AG20443 (cell line): ENCODE measurements at regions not wholly inside any gene's neighbourhood (a gene's known extent, or its start where the extent isn't known, plus 50 kb on each side); places are given as distances from the start of the nearest gene placed in this dataset.
"Not testable (repeated sequence)": the region's sequence is repeated elsewhere in the genome, so short reads cannot be mapped to it uniquely, and the experiment has no call there.

Source experiments
- DNase-seq: peaks from one replicate; pipeline ENCODE4 v3.0.0; 2012; ENCODE audit warnings: low spot score, mixed read lengths

DNA sequence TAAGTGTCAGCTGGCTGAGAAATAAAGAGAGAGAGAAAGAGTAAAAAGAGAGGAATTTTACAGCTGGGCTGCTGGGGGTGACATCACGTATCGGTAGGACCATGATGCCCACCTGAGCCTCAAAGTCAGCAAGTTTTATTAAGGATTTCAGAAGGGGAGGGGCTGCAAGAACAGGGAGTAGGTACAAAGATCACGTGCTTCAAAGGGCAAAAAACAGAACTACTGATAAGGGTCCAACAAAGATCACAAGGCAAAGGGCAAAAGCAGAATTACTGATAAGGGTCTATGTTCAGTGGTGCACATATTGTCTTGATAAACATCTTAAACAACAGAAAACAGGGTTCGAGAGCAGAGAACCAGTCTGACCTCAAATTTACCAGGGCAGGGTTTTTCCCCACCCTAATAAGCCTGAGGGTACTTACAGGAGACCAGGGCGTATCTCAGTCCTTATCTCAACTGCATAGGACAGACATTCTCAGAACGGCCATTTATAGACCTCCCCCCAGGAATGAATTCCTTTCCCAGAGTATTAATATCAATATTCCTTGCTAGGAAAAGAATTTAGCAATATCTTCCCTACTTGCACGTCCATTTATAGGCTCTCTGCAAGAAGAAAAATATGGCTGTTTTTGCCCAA is 128.3 kb upstream of the PZP start:
- not testable (repeated sequence) for DNase-seq

GRCh38 chr12:9335867-9336266 is 127.7 kb upstream of the PZP start:
- DNase-seq = no peak

DNA sequence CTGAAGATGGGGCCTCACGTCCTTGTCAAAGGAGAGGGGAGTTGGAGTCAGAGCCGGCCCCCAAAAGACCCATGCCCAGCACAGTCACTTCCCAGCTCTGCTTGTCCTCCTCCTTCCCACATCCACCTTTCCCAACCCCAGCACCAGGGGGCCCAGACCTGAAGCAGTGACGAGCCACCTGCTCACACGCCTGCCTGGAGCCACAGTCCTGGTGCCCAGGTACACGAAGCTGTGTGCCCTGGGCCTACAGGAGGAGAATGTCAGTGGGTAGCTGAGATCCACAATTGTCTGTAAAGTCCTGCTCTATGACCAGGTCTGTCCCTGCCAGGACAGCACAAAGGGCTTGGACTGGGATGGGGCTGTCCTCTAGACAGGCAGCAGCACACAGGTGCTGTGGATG is 126.8 kb upstream of the PZP start:
- no peak for DNase-seq

DNA sequence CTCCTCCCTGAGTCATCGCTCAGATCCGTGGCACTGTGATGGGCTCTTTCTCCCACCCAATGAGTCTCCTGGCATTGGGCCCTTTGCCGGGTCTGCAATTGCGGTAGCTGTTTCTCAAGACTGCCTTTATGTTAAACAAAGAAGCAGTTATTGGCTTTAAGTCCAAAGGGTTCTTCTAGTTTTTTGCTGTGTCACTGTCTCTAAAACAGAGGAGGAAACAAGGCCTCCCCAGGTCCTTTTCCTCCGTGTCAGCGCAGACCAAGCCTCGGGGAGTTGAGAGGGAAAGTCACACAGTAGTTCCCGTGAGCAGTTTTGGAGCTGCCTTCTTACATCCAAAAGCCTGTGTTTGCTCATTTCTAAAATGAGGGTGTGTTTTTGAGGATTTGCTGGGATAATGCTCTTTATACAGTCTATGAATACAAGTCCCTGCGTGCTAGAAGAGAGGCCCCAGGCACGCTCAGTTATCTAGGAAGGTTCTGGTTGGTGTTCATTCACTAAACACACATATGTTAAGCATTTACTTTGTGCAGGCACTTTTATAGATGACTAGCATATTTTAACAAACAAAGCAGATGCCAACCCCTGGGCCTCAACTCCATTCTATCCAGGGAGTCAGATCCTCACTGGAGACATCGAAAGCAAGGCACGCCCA is 126.0 kb upstream of the PZP start:
- no peak for DNase-seq

DNA sequence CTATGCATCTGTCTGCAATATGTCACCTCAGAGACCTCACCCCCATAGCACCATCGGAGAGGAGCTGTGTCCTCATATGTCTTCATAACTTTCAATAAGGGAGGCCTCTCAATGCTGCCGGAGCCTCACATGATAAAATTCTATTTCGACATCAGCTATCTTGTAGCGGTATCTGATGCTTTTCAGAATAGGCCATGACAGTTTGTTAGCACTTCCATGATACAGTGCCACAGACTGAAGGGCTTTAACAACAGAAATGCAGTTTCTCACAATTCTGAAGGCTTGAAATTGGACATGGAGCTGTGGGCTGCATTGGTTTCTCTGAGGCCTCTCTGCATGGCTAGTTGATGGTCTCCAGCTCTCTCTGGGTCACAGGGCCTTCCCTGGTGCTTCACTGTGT is 125.0 kb upstream of the PZP start:
- no peak for DNase-seq

- DNase-seq = no peak
Measured at GRCh38 chr12:9332564-9332963, 124.4 kb upstream of the PZP start.

DNA sequence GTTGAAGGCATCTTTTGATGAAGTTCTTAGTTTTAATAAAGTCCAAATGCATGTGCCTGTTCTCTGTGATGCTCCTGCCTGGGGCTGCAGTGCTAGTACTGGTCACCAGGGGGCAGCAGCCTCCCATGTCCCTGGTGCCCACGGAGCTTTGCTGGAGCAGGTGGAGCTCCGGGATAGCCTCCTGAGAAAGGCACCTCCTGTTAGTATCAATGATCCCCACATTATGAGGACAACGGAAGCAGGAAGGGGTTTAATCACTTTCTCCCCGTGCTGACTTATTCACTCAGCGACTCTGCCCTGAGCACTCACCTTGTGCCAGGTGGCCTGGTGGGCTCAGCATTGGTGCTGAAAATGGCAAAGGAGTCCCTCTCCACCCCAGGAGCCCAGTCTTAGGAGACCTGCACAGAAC is 123.0 kb upstream of the PZP start:
- peak; percentile 83 for DNase-seq

GRCh38 chr12:9329019-9329418 is 120.8 kb upstream of the PZP start:
- no peak for DNase-seq

DNA sequence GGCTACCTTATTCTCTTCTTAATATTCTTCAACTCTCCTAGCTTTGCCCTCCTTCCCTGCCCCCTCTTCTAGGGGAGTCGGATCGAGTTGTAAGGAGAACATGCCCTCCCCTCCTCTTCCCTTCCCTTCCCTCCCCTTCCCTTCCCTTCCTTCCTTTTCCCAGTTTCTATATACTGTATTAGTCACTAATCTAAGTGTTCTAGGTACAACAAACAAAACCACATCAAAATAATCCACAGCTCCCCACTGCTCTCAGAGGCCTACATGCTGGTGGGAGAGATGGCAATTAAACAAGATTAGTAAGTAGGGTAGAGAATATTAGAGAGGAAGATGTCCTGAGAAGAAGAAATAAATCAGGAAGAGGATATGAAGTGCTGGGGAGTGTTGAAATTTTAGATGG is 119.9 kb upstream of the PZP start:
- DNase-seq = no peak

- DNase-seq = no peak
Measured at GRCh38 chr12:9327320-9327719, 119.1 kb upstream of the PZP start.

- DNase-seq = not testable (repeated sequence)
Measured at GRCh38 chr12:9326849-9327248, 118.7 kb upstream of the PZP start.

DNA sequence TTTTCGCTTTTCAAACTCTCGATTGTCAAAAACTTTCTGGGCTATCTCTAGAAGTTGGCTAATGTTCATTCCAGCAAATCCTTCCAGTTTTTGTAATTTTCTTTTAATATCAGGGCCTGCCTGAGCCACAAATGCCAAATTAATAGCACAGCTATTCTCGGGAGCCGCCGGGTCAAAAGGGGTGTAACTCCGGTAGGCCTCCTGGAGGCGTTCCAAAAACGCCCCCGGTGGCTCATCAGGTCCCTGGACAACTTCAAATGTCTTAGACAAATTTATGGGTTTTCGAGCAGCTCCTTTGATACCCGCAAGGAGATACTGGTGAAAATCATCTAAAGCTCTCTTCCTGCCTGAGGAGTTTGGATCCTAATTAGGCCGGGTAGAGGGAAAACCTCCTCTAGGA is 117.9 kb upstream of the PZP start:
- no peak for DNase-seq

- no peak for DNase-seq
Measured at GRCh38 chr12:9325471-9325870, 117.3 kb upstream of the PZP start.

GRCh38 chr12:9324782-9325181 is 116.6 kb upstream of the PZP start:
- no peak for DNase-seq

- DNase-seq = no peak
Measured at GRCh38 chr12:9323144-9323681, 115.0 kb upstream of the PZP start.

DNA sequence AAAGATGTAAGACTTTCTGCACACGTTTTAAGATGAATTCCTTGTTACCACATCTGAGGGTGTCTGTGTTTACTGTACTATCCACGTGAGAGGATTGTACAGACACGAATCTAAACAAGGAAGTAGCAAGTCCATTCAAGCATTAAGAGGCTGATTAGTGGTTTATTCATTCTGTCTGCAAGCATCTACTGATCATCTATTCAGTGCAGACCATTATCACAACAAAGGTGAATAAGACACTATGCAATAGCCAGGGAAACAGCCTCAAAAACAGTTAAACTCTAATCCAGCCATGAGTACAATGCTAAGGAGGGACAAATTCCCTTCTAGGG is 111.6 kb upstream of the PZP start:
- DNase-seq = no peak

DNA sequence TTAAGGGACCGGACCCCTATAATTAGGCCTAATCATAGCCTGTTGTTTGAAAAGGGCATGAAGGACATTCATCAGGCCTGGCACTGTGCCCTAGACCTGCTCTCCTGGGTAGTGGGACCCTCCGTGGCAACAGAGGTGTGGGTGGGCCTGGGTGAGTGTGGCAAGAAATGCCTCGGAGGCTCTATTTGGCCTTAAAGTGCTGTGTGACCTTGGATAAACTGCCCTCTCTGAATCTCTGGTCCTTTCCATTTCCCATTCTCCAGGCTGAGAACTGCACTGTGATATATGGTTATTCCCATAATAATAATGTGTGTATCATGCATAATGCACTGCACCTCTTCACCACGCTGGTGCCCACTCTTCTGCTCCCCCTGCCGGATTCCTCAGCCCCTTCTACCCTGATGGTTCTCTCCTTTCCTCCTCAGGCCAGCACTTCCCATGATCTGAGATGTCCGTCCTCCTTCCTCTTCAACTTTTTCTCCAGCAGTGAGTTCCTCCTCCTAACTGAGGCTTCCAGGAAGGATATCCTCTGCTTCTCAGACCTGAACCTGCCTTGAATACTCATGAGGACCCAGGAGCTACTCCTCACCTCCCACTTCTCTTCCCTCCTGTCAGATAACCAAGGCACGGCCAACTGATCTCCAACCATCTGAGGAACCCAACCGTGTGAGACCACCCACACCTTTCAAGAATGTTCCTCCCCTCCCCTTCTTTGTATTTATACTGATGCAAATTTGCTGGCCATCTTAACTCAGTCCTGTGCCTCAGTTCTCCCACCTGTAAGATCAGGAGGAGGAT is 111.0 kb upstream of the PZP start:
- DNase-seq = peak; percentile 22

DNA sequence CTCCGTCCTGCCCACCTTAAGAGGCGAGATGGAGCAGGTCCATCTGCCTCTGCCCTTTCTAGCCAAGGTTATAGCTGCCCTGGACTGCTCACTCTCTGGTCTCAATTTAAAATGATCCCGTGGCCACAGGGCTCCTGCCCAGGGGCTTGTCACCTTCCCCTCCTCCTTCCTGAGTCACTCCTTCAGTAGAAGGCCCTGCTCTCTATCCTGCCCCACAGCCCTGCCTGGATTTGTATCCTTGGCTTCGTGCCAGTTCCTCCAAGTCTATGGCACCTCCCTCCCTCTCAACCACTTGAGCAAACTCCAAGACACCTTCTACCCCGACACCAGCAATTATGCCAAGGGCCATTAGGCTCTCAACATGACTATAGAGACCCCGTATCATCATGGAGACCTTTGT is 105.3 kb upstream of the PZP start:
- DNase-seq = not testable (repeated sequence)

GRCh38 chr12:9312406-9313392 is 104.5 kb upstream of the PZP start:
- not testable (repeated sequence) for DNase-seq

GRCh38 chr12:9311454-9311853 is 103.3 kb upstream of the PZP start:
- DNase-seq = not testable (repeated sequence)

DNA sequence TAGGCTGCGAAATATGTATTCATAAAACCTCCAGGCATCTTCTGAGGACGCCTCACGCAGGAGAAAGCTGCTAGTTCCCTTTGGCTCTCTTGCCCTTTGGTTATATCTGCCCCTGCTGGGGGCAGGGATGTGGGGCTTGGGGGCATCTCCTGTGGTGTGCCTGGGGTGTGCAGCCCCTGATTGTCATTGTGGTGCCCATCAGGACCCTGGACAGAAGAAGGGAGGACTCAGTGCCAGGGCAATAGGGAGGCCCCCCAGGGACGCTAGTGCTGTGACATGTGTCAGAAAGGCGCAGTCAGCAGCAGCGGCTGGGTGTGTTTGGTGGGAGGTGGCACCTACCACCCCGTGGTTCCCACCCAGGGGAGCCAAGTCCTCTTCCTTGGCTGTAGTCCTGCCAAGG is 102.5 kb upstream of the PZP start:
- DNase-seq = not testable (repeated sequence)

DNA sequence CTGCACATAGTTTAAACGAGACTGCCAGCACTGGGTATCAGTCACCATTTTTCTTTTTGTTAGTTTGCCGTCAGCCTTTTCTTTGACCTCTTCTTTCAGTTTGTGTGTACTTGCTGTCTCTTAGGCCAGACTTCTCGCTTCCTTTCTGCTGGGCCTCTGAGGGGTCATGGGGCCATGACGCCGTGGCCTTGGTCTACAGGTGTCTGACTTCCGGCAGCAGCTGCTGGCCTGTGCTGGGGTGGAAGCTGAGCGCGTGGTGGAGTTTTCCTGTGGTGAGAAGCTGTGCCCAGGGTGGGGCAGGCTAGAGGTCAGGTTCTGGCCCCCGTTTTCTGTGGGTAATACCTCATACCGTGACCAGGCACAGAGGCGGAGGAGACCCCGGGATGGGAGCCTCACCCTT is 101.6 kb upstream of the PZP start:
- not testable (repeated sequence) for DNase-seq
